ENCODE measurements at regions not wholly inside any gene's neighbourhood (a gene's known extent, or its start where the extent isn't known, plus 50 kb on each side); places are given as distances from the start of the nearest gene placed in this dataset.
A peak's percentile ranks its signal among the peaks of the same experiment; 100 is the strongest.
"Not testable (repeated sequence)": the region's sequence is repeated elsewhere in the genome, so short reads cannot be mapped to it uniquely, and the experiment has no call there.

GRCh38 chrX:92081250-92081649 lies 302.1 kb downstream of the PCDH11X start:
- DNase-seq (ENCODE audit: low read depth), result not testable (repeated sequence)

- DNase-seq (ENCODE audit: low read depth), result not testable (repeated sequence)
Measured at GRCh38 chrX:92090756-92091155, 311.6 kb downstream of the PCDH11X start.

GRCh38 chrX:92098136-92098535 lies 319.0 kb downstream of the PCDH11X start:
- DNase-seq (ENCODE audit: low read depth), result not testable (repeated sequence)

GRCh38 chrX:92100095-92100494 lies 320.9 kb downstream of the PCDH11X start:
- DNase-seq (ENCODE audit: low read depth), result not testable (repeated sequence)

- DNase-seq (ENCODE audit: low read depth), result not testable (repeated sequence)
Measured at GRCh38 chrX:92105693-92106092, 326.5 kb downstream of the PCDH11X start.

- DNase-seq (ENCODE audit: low read depth), result not testable (repeated sequence)
Measured at GRCh38 chrX:92106671-92107070, 327.5 kb downstream of the PCDH11X start.

GRCh38 chrX:92110410-92110911 lies 331.3 kb downstream of the PCDH11X start:
- not testable (repeated sequence) for DNase-seq (ENCODE audit: low read depth)

- DNase-seq (ENCODE audit: low read depth), result not testable (repeated sequence)
Measured at GRCh38 chrX:92117701-92118100, 338.5 kb downstream of the PCDH11X start.

- not testable (repeated sequence) for DNase-seq (ENCODE audit: low read depth)
Measured at GRCh38 chrX:92163035-92163434, 383.9 kb downstream of the PCDH11X start.

- no peak for DNase-seq (ENCODE audit: low read depth)
Measured at GRCh38 chrX:92209936-92210335, 430.8 kb downstream of the PCDH11X start.

GRCh38 chrX:92213786-92214185 lies 434.6 kb downstream of the PCDH11X start:
- peak; percentile 17 for DNase-seq (ENCODE audit: low read depth)

- DNase-seq (ENCODE audit: low read depth), result not testable (repeated sequence)
Measured at GRCh38 chrX:92215011-92215410, 435.8 kb downstream of the PCDH11X start.

- DNase-seq (ENCODE audit: low read depth), result no peak
Measured at GRCh38 chrX:92224406-92224805, 445.2 kb downstream of the PCDH11X start.

- DNase-seq (ENCODE audit: low read depth), result no peak
Measured at GRCh38 chrX:92230628-92231027, 451.5 kb downstream of the PCDH11X start.

GRCh38 chrX:92231391-92231790 lies 452.2 kb downstream of the PCDH11X start:
- no peak for DNase-seq (ENCODE audit: low read depth)

GRCh38 chrX:92232182-92232581 lies 453.0 kb downstream of the PCDH11X start:
- peak; percentile 1 for DNase-seq (ENCODE audit: low read depth)

- no peak for DNase-seq (ENCODE audit: low read depth)
Measured at GRCh38 chrX:92241249-92241648, 462.1 kb downstream of the PCDH11X start.

GRCh38 chrX:92247076-92247475 lies 467.9 kb downstream of the PCDH11X start:
- DNase-seq (ENCODE audit: low read depth), result peak; percentile 77

GRCh38 chrX:92249125-92249524 lies 469.9 kb downstream of the PCDH11X start:
- no peak for DNase-seq (ENCODE audit: low read depth)

GRCh38 chrX:92260102-92260501 lies 480.9 kb downstream of the PCDH11X start:
- DNase-seq (ENCODE audit: low read depth), result peak; percentile 18

GRCh38 chrX:92270936-92271855 lies 492.0 kb downstream of the PCDH11X start:
- no peak for DNase-seq (ENCODE audit: low read depth)

GRCh38 chrX:92278556-92278955 lies 499.4 kb downstream of the PCDH11X start:
- not testable (repeated sequence) for DNase-seq (ENCODE audit: low read depth)

GRCh38 chrX:92280347-92280746 lies 501.2 kb downstream of the PCDH11X start:
- DNase-seq (ENCODE audit: low read depth), result not testable (repeated sequence)
